Osteocyte (in vitro differentiated cells): ENCODE measurements at regions not wholly inside any gene's neighbourhood (a gene's known extent, or its start where the extent isn't known, plus 50 kb on each side); places are given as distances from the start of the nearest gene placed in this dataset.

Experiments
- DNase-seq: peaks from one replicate; pipeline ENCODE4 v3.0.0; 2021; ENCODE audit warnings: mixed read lengths; ENCODE audit not compliant: unreplicated experiment; ENCODE audit errors: extremely low spot score
- H3K27ac Mint-ChIP-seq: one replicate; pipeline ENCODE4 v1.8.0; 2021; ENCODE audit warnings: mild to moderate bottlenecking, mixed read lengths; ENCODE audit not compliant: unreplicated experiment
- H3K27me3 Mint-ChIP-seq: one replicate; pipeline ENCODE4 v1.8.0; 2021; ENCODE audit warnings: mixed read lengths; ENCODE audit not compliant: unreplicated experiment
- H3K36me3 Mint-ChIP-seq: one replicate; pipeline ENCODE4 v1.8.0; 2021; ENCODE audit warnings: mixed read lengths; ENCODE audit not compliant: unreplicated experiment
- H3K4me1 Mint-ChIP-seq: one replicate; pipeline ENCODE4 v1.8.0; 2021; ENCODE audit warnings: mixed read lengths; ENCODE audit not compliant: unreplicated experiment
- H3K4me3 Mint-ChIP-seq: one replicate; pipeline ENCODE4 v1.8.0; 2021; ENCODE audit warnings: mild to moderate bottlenecking, moderate library complexity, mixed read lengths; ENCODE audit not compliant: unreplicated experiment
- H3K9me3 Mint-ChIP-seq: one replicate; pipeline ENCODE4 v1.8.0; 2021; ENCODE audit warnings: mixed read lengths; ENCODE audit not compliant: unreplicated experiment
- CTCF ChIP-seq: fragments of 200-600 bp; sonication (generic); IDR thresholded peaks from 2 replicates; pipeline ENCODE4 v1.5.0; 2021; ENCODE audit warnings: antibody characterized with exemption, mild to moderate bottlenecking, moderate library complexity

DNA sequence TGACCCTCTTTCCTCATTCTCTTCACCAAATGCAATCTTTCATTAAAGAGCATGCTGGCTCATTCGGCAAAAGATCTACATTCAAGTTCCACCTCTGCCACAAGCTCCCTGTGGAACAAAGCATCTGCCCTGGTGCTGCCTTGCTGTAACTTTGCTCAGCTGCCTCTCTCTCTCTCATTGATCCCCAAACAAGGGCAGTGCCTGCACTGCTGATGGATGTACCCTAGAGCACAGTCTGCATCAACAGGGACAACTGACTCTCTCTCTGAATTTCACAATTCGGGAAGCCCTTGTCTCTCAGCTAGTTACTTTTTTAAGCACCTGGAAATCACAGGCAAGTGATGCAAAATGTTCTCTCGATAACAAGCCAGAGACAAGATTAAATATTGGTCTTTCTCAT, 174.0 kb upstream of the DIO2 start:
- Mint-ChIP-seq H3K27ac (no peak overlapping the region), H3K36me3 (no peaks in the 10 kb centered on the region), H3K9me3 (peaks cover 9% of the 10 kb centered on the region), H3K4me3 (no peak overlapping the region), H3K27me3 (no peaks in the 10 kb centered on the region), H3K4me1 (peaks cover 51% of the 10 kb centered on the region)
- TF ChIP-seq CTCF: no peak
- DNase-seq: no peak

- no peak for TF ChIP-seq CTCF
- no peak for DNase-seq
- H3K9me3 Mint-ChIP-seq: peaks cover 8% of the 10 kb centered on the region
- H3K4me3 Mint-ChIP-seq: no peak overlapping the region
- H3K27ac Mint-ChIP-seq: peak overlapping the region; percentile 53
- no peaks in the 10 kb centered on the region for H3K36me3 Mint-ChIP-seq
- H3K4me1 Mint-ChIP-seq: peaks cover 30% of the 10 kb centered on the region
- no peaks in the 10 kb centered on the region for H3K27me3 Mint-ChIP-seq
Observed at GRCh38 chr14:80383223-80383622, 171.9 kb upstream of the DIO2 start.

- Mint-ChIP-seq H3K27me3 (no peaks in the 10 kb centered on the region), H3K4me3 (no peak overlapping the region), H3K36me3 (no peaks in the 10 kb centered on the region), H3K4me1 (peaks cover 23% of the 10 kb centered on the region), H3K9me3 (peaks cover 8% of the 10 kb centered on the region), H3K27ac (peak overlapping the region; percentile 34)
- DNase-seq: no peak
- no peak for TF ChIP-seq CTCF
Observed at GRCh38 chr14:80381807-80382363, 170.6 kb upstream of the DIO2 start.

DNA sequence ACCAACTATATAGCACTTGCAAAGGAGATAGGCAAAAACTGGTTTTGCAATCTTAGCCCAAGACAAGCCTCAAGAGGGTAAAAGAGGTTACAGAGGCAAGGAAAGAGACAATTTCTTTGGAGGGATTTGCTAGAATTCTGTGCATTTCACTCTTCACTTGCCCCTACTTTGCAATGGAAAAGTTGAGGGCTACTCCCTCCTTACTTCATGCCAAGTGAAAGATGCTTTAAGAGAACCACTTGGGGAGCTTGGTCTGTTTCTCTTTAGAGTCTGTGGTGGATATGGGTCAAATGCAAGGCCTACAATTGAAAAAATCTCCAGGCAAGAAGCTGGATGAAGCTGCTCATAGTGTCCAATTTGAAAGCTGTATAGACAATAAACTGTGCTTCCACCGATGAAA, 167.7 kb upstream of the DIO2 start:
- Mint-ChIP-seq H3K27me3 (no peaks in the 10 kb centered on the region), H3K36me3 (no peaks in the 10 kb centered on the region), H3K4me3 (no peak overlapping the region), H3K27ac (no peak overlapping the region), H3K9me3 (peaks cover 4% of the 10 kb centered on the region), H3K4me1 (peaks cover 17% of the 10 kb centered on the region)
- no peak for DNase-seq
- no peak for TF ChIP-seq CTCF

DNA sequence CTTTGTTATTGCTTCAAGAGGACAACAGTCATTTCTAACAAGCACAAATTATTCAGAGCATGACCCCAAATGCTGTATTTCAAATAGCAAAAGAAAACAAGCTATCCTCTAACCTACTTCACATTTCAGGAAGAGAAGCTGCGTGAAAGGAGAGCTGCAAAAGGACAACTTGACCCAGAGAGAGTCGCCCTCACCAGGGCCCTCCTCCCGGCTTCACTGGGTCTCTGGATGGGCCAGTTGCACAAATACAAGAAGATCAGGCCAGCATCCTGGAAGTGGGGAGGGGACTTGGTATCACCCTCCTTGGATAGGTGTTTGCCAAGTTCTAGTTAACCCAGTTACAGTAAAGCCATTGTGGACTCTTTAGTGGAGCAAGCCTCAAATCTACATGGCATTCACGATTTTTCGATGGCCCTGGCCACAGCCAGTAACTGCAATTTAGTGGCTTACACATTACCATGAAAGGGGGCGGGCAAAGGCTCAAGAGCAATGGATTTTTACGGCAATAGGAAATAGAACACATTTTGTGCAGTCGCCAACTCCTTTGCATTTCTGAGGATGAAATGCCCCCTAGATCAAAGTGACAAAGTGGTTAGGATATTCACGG, 166.9 kb upstream of the DIO2 start:
- H3K36me3 Mint-ChIP-seq: no peaks in the 10 kb centered on the region
- H3K4me3 Mint-ChIP-seq: no peak overlapping the region
- H3K27ac Mint-ChIP-seq: no peak overlapping the region
- TF ChIP-seq CTCF: no peak
- peaks cover 15% of the 10 kb centered on the region for H3K4me1 Mint-ChIP-seq
- H3K9me3 Mint-ChIP-seq: peaks cover 4% of the 10 kb centered on the region
- no peaks in the 10 kb centered on the region for H3K27me3 Mint-ChIP-seq
- DNase-seq: no peak
